Activated CD8-positive, alpha-beta T cell treated with anti-CD3 and anti-CD28 coated beads for 36 hours (primary cell): ENCODE measurements at regions not wholly inside any gene's neighbourhood (a gene's known extent, or its start where the extent isn't known, plus 50 kb on each side); places are given as distances from the start of the nearest gene placed in this dataset.
A peak's percentile ranks its signal among the peaks of the same experiment; 100 is the strongest.

ENCODE experiments used
- ATAC-seq: fragments of 200-7000 bp; cut with Tn5 transposase; one replicate; pipeline ENCODE4 v1.10.0; 2021; ENCODE audit warnings: mild to moderate bottlenecking, moderate library complexity
- CTCF ChIA-PET: fragments of 350-600 bp; sonication (Branson Sonifier 250); formaldehyde crosslinking; loops from one replicate; lab custom pipeline; 2021; ENCODE audit warnings: antibody characterized with exemption; lab: Charles Lee
- POLR2A ChIA-PET: fragments of 350-600 bp; sonication (Branson Sonifier 250); formaldehyde crosslinking; loops from one replicate; lab custom pipeline; 2021; ENCODE audit warnings: antibody characterized with exemption; lab: Charles Lee
- DNase-seq: peaks from one replicate; pipeline ENCODE4 v3.0.0-alpha.2; 2020
- H3K27ac Mint-ChIP-seq: one replicate; pipeline ENCODE4 v1.8.0; 2021; ENCODE audit warnings: mild to moderate bottlenecking, mixed read lengths
- H3K27me3 Mint-ChIP-seq: one replicate; pipeline ENCODE4 v1.8.0; 2021; ENCODE audit warnings: mixed read lengths
- H3K36me3 Mint-ChIP-seq: one replicate; pipeline ENCODE4 v1.8.0; 2021; ENCODE audit warnings: low read depth, mixed read lengths
- H3K4me1 Mint-ChIP-seq: one replicate; pipeline ENCODE4 v1.8.0; 2021; ENCODE audit warnings: low read depth, mixed read lengths
- H3K4me3 Mint-ChIP-seq: one replicate; pipeline ENCODE4 v1.8.0; 2021; ENCODE audit warnings: mild to moderate bottlenecking, moderate library complexity, mixed read lengths
- H3K9me3 Mint-ChIP-seq: one replicate; pipeline ENCODE4 v1.8.0; 2021; ENCODE audit warnings: mixed read lengths
- CTCF ChIP-seq: fragments of 200-600 bp; IDR thresholded peaks from one replicate; pipeline ENCODE4 v1.8.0; 2022; ENCODE audit warnings: antibody characterized with exemption, mild to moderate bottlenecking
- intact Hi-C: fragments of 100-400 bp; cut with micrococcal nuclease; formaldehyde crosslinking; loops from one replicate; pipeline ENCODE4 v1.10.0; 2022

DNA sequence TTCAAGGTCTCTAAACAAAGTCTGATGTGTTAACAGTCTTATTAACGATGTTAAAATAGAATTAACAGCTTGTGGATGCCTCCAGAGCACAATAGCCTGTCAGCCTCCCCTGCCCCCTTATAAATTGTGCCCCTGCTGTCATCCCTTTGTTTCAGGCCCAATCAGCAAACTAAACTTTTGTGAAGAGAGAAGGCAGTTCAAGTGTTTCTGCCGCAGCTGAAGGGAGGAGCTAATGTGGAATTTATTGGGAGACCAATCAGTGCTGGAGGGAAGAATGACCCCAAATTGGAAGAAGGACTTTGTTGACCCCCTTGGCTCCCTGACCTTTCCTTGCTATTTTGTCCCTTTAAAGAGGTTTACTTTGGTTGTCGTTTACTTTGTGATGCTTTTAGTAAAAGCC is 160.5 kb downstream of the TM9SF2 start:
- ChIA-PET POLR2A (interaction anchor here (0.7 kb wide), 1 partner anchor 387 kb away, joined by 3 read pairs; no protein-coding TSS in a partner anchor), CTCF (interaction anchor here (0.9 kb wide), 1 partner anchor 9 kb away, joined by 3 read pairs; no protein-coding TSS in a partner anchor)
- H3K27ac Mint-ChIP-seq = no peak overlapping the region
- no peak for TF ChIP-seq CTCF
- ATAC-seq (no peak), DNase-seq (no peak)
- H3K36me3 Mint-ChIP-seq = no peaks in the 10 kb centered on the region
- no peak overlapping the region for H3K4me3 Mint-ChIP-seq
- H3K27me3 Mint-ChIP-seq = no peaks in the 10 kb centered on the region
- peaks cover 29% of the 10 kb centered on the region for H3K4me1 Mint-ChIP-seq
- intact Hi-C loops = no loop called here
- H3K9me3 Mint-ChIP-seq = no peaks in the 10 kb centered on the region

DNA sequence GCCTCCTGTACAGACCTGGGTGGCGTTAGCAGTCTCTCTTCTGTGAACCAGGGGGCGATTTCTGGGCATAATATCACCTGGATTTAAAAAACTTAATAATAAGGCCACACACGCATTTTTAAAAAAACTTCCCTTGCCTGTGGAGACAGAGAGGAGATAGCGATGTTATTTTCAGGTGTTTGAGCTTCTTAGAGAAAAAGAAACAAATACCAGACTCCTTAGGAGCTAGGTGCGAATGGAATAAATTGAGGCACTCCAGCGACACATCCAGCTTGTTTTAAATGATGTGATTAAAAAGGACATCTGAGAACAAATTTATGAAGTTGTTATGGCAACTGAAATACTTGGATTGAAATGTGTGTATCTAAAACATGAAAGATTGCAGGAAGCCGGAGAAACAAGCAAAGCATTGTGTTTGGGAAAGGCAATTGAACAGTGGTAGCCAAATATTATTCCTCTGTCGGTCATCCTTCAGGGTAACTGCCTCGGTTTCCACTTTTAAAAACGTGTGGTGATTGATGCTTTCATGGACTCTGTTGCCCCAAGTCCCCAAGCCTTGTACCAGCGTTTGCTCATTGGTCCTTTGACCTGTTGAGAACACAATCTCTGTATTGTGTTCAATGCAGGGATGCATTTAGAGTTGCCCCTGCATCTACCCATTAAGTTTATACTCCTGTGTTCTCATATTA is 158.7 kb downstream of the TM9SF2 start:
- Mint-ChIP-seq H3K4me3 (no peak overlapping the region), H3K27ac (no peak overlapping the region), H3K27me3 (no peaks in the 10 kb centered on the region), H3K36me3 (no peaks in the 10 kb centered on the region), H3K9me3 (no peaks in the 10 kb centered on the region), H3K4me1 (peaks cover 44% of the 10 kb centered on the region)
- ATAC-seq (no peak), DNase-seq (no peak)
- ChIA-PET CTCF (no interaction called here), POLR2A (no interaction called here)
- no peak for TF ChIP-seq CTCF
- intact Hi-C loops = loop anchor here (2.0 to 10.0 kb wide), 6 partner anchors 195 to 855 kb away; no protein-coding TSS in a partner anchor

- ATAC-seq (no peak), DNase-seq (no peak)
- Mint-ChIP-seq H3K9me3 (no peaks in the 10 kb centered on the region), H3K4me3 (no peak overlapping the region), H3K27ac (no peak overlapping the region), H3K4me1 (peaks cover 44% of the 10 kb centered on the region), H3K36me3 (no peaks in the 10 kb centered on the region), H3K27me3 (no peaks in the 10 kb centered on the region)
- ChIA-PET CTCF (interaction anchor here (4.1 to 5.6 kb wide), 3 partner anchors 14 to 256 kb away, joined by 25 to 60 read pairs (median 33); no protein-coding TSS in a partner anchor), POLR2A (no interaction called here)
- TF ChIP-seq CTCF = no peak
- intact Hi-C loops = loop anchor here (2.0 to 10.0 kb wide), 6 partner anchors 196 to 856 kb away; no protein-coding TSS in a partner anchor
These were observed 158.0 kb downstream of the TM9SF2 start for GRCh38 chr13:99659226-99659625.

- no peak for TF ChIP-seq CTCF
- ChIA-PET CTCF (interaction anchor here (0.6 to 5.6 kb wide), 7 partner anchors 13 to 852 kb away, joined by 3 to 60 read pairs (median 5); no protein-coding TSS in a partner anchor), POLR2A (interaction anchor here (0.6 kb wide), 1 partner anchor 706 kb away, joined by 3 read pairs; no protein-coding TSS in a partner anchor)
- Mint-ChIP-seq H3K4me1 (peaks cover 44% of the 10 kb centered on the region), H3K27me3 (no peaks in the 10 kb centered on the region), H3K36me3 (no peaks in the 10 kb centered on the region), H3K4me3 (peak overlapping the region; percentile 67), H3K27ac (peak overlapping the region; percentile 58), H3K9me3 (no peaks in the 10 kb centered on the region)
- intact Hi-C loops = loop anchor here (2.0 to 10.0 kb wide), 6 partner anchors 196 to 856 kb away; no protein-coding TSS in a partner anchor
- ATAC-seq = peak; percentile 43
- DNase-seq = peak; percentile 76
These were observed 157.2 kb downstream of the TM9SF2 start for GRCh38 chr13:99658261-99658991.
